ENCODE measurements at regions not wholly inside any gene's neighbourhood (a gene's known extent, or its start where the extent isn't known, plus 50 kb on each side); places are given as distances from the start of the nearest gene placed in this dataset.

- H3K4me2 ChIP-seq (ENCODE audit: low read length): no peak overlapping the region
- H3F3A ChIP-seq (ENCODE audit: insufficient read depth, low read length): no peaks in the 10 kb centered on the region
- no peak overlapping the region for H2AFZ ChIP-seq (ENCODE audit: low read length)
- H3K9ac ChIP-seq (ENCODE audit: low read length): no peak overlapping the region
- H3K79me2 ChIP-seq (ENCODE audit: insufficient read depth, low read length): no peaks in the 10 kb centered on the region
- H4K20me1 ChIP-seq (ENCODE audit: insufficient read depth, low read length): no peaks in the 10 kb centered on the region
- no peaks in the 10 kb centered on the region for H3K27me3 ChIP-seq (ENCODE audit: insufficient read depth, low read length)
- no peak overlapping the region for H3K4me3 ChIP-seq (ENCODE audit: low read depth, low read length, poor library complexity, severe bottlenecking)
- TF ChIP-seq CTCF (IDR thresholded peaks at IDR 0.05; ENCODE audit: low read length) (no peak), EZH2 (IDR thresholded peaks at IDR 0.05; ENCODE audit: borderline replicate concordance, low read length) (no peak)
- 0 out of 2 replicates have a peak, but pooled peaks cover 4% of the 10 kb centered on the region for H3K9me3 ChIP-seq (ENCODE audit: low read length)
- H3K4me1 ChIP-seq (ENCODE audit: insufficient read depth, low read length, severe bottlenecking): no peaks in the 10 kb centered on the region
- H3K27ac ChIP-seq (ENCODE audit: low read depth, low read length, poor library complexity, severe bottlenecking): no peak overlapping the region
- H3K9me2 ChIP-seq (ENCODE audit: low read depth, low read length): no peaks in the 10 kb centered on the region
- no peaks in the 10 kb centered on the region for H3K36me3 ChIP-seq (ENCODE audit: insufficient read depth, low read length)
Measured at GRCh38 chr14:85263916-85264675, 265.8 kb upstream of the FLRT2 start.

- H3K9ac ChIP-seq (ENCODE audit: low read length): no peak overlapping the region
- H4K20me1 ChIP-seq (ENCODE audit: insufficient read depth, low read length): no peaks in the 10 kb centered on the region
- no peak overlapping the region for H2AFZ ChIP-seq (ENCODE audit: low read length)
- no peaks in the 10 kb centered on the region for H3K9me2 ChIP-seq (ENCODE audit: low read depth, low read length)
- H3K4me1 ChIP-seq (ENCODE audit: insufficient read depth, low read length, severe bottlenecking): no peaks in the 10 kb centered on the region
- H3K9me3 ChIP-seq (ENCODE audit: low read length): no peaks in the 10 kb centered on the region
- H3K27me3 ChIP-seq (ENCODE audit: insufficient read depth, low read length): no peaks in the 10 kb centered on the region
- no peak overlapping the region for H3K4me3 ChIP-seq (ENCODE audit: low read depth, low read length, poor library complexity, severe bottlenecking)
- no peak overlapping the region for H3K27ac ChIP-seq (ENCODE audit: low read depth, low read length, poor library complexity, severe bottlenecking)
- no peaks in the 10 kb centered on the region for H3F3A ChIP-seq (ENCODE audit: insufficient read depth, low read length)
- TF ChIP-seq EZH2 (IDR thresholded peaks at IDR 0.05; ENCODE audit: borderline replicate concordance, low read length) (no peak), CTCF (IDR thresholded peaks at IDR 0.05; ENCODE audit: low read length) (no peak)
- no peak overlapping the region for H3K4me2 ChIP-seq (ENCODE audit: low read length)
- H3K79me2 ChIP-seq (ENCODE audit: insufficient read depth, low read length): no peaks in the 10 kb centered on the region
- H3K36me3 ChIP-seq (ENCODE audit: insufficient read depth, low read length): no peaks in the 10 kb centered on the region
Measured at GRCh38 chr14:85273099-85273677, 256.8 kb upstream of the FLRT2 start.

GRCh38 chr14:85273952-85274351 is 256.0 kb upstream of the FLRT2 start:
- H3K27me3 ChIP-seq (ENCODE audit: insufficient read depth, low read length): no peaks in the 10 kb centered on the region
- no peaks in the 10 kb centered on the region for H3K36me3 ChIP-seq (ENCODE audit: insufficient read depth, low read length)
- no peak overlapping the region for H3K4me3 ChIP-seq (ENCODE audit: low read depth, low read length, poor library complexity, severe bottlenecking)
- no peak overlapping the region for H2AFZ ChIP-seq (ENCODE audit: low read length)
- no peaks in the 10 kb centered on the region for H3K9me3 ChIP-seq (ENCODE audit: low read length)
- H3F3A ChIP-seq (ENCODE audit: insufficient read depth, low read length): no peaks in the 10 kb centered on the region
- H4K20me1 ChIP-seq (ENCODE audit: insufficient read depth, low read length): no peaks in the 10 kb centered on the region
- H3K9ac ChIP-seq (ENCODE audit: low read length): no peak overlapping the region
- no peak for TF ChIP-seq EZH2 (IDR thresholded peaks at IDR 0.05; ENCODE audit: borderline replicate concordance, low read length)
- TF ChIP-seq CTCF (IDR thresholded peaks at IDR 0.05; ENCODE audit: low read length): no peak
- no peaks in the 10 kb centered on the region for H3K79me2 ChIP-seq (ENCODE audit: insufficient read depth, low read length)
- H3K27ac ChIP-seq (ENCODE audit: low read depth, low read length, poor library complexity, severe bottlenecking): no peak overlapping the region
- H3K4me2 ChIP-seq (ENCODE audit: low read length): no peak overlapping the region
- no peaks in the 10 kb centered on the region for H3K4me1 ChIP-seq (ENCODE audit: insufficient read depth, low read length, severe bottlenecking)
- H3K9me2 ChIP-seq (ENCODE audit: low read depth, low read length): no peaks in the 10 kb centered on the region
